ENCODE measurements at regions not wholly inside any gene's neighbourhood (a gene's known extent, or its start where the extent isn't known, plus 50 kb on each side); places are given as distances from the start of the nearest gene placed in this dataset.

DNA sequence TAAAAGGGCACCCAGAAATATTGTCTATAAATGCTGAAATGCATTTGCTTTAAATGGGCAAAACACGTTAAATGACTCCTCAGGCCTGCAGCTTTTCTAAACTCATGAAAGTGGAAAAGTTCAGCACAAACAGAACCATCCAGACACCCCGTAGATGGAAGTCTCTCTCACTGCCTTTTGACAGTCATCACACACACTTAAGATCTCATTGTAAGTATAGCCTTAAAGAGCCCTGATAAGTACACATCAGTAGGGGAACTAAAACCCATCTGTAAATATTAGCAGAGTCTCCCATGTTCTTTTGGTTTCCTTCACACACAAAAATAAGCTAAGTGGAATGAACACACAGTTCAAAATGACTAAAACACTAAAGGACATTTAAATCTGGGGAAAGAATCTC lies 166.7 kb downstream of the LTN1 start:
- H3K9ac ChIP-seq (ENCODE audit: insufficient read depth in 1 of 2, low read depth in 2 of 2, low read length in 2 of 2): no peak overlapping the region
- H4K20me1 ChIP-seq (replicated peaks; ENCODE audit: control insufficient read depth, insufficient read depth, low read length): no peaks in the 10 kb centered on the region
- no TSS peak for BruUV-seq (replicated peaks)
- no peaks in the 10 kb centered on the region for H3K4me1 ChIP-seq (replicated peaks in 1 of 2; ENCODE audit: control insufficient read depth in 2 of 2, insufficient read depth in 2 of 2, low read length in 2 of 2)
- no peak overlapping the region for H2AFZ ChIP-seq (ENCODE audit: low read depth, low read length)
- FAIRE-seq: no peak
- H3K79me2 ChIP-seq (ENCODE audit: control insufficient read depth, insufficient read depth, low read length): no peaks in the 10 kb centered on the region
- 0% methylated on average over 2 of the region's 2 CpGs for WGBS (ENCODE audit: insufficient coverage, low coverage, missing lambda C conversion rate)
- ChIA-PET CTCF (ENCODE audit: low intra/inter-chr PET ratio) (no interaction called here), POLR2A (no interaction called here)
- in situ Hi-C loops (cut with MboI): no loop called here
- DNase-seq (ENCODE audit: extremely low read depth in 1 of 4, low spot score in 3 of 4): no peak
- no peaks in the 10 kb centered on the region for H3K27me3 ChIP-seq (ENCODE audit: control insufficient read depth in 2 of 2, insufficient read depth in 2 of 2, low read length in 2 of 2)
- H3K4me3 ChIP-seq: no peak overlapping the region
- no peaks in the 10 kb centered on the region for H3K9me3 ChIP-seq (replicated peaks; ENCODE audit: control insufficient read depth, insufficient read depth, low read depth, low read length)
- H3K27ac ChIP-seq (ENCODE audit: extremely low read depth, low read depth, low read length): no peak overlapping the region
- no peaks in the 10 kb centered on the region for H3K36me3 ChIP-seq (ENCODE audit: control insufficient read depth, insufficient read depth, low read length)
- H3K9me1 ChIP-seq (ENCODE audit: control insufficient read depth, insufficient read depth, low read length): no peaks in the 10 kb centered on the region
- intact Hi-C loops (cut with micrococcal nuclease): no loop called here
- ATAC-seq: no peak
- H3K4me2 ChIP-seq (ENCODE audit: insufficient read depth, low read length): no peak overlapping the region
- TF ChIP-seq, protein P1, sequence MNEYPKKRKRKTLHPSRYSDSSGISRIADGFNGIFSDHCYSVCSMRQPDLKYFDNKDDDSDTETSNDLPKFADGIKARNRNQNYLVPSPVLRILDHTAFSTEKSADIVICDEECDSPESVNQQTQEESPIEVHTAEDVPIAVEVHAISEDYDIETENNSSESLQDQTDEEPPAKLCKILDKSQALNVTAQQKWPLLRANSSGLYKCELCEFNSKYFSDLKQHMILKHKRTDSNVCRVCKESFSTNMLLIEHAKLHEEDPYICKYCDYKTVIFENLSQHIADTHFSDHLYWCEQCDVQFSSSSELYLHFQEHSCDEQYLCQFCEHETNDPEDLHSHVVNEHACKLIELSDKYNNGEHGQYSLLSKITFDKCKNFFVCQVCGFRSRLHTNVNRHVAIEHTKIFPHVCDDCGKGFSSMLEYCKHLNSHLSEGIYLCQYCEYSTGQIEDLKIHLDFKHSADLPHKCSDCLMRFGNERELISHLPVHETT (CRISPR knock-in tag; conservative IDR thresholded peaks at IDR 0.05 in 1 of 2, IDR thresholded peaks at IDR 0.05 in 1 of 2): no peak
- TF ChIP-seq, protein P2, sequence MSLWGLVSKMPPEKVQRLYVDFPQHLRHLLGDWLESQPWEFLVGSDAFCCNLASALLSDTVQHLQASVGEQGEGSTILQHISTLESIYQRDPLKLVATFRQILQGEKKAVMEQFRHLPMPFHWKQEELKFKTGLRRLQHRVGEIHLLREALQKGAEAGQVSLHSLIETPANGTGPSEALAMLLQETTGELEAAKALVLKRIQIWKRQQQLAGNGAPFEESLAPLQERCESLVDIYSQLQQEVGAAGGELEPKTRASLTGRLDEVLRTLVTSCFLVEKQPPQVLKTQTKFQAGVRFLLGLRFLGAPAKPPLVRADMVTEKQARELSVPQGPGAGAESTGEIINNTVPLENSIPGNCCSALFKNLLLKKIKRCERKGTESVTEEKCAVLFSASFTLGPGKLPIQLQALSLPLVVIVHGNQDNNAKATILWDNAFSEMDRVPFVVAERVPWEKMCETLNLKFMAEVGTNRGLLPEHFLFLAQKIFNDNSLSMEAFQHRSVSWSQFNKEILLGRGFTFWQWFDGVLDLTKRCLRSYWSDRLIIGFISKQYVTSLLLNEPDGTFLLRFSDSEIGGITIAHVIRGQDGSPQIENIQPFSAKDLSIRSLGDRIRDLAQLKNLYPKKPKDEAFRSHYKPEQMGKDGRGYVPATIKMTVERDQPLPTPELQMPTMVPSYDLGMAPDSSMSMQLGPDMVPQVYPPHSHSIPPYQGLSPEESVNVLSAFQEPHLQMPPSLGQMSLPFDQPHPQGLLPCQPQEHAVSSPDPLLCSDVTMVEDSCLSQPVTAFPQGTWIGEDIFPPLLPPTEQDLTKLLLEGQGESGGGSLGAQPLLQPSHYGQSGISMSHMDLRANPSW (CRISPR knock-in tag; IDR thresholded peaks at IDR 0.05): no peak
- TF ChIP-seq MYC (IDR thresholded peaks at IDR 0.05; ENCODE audit: low read depth, low read length) (no peak), MYC (CRISPR knock-in tag; IDR thresholded peaks at IDR 0.05; ENCODE audit: borderline replicate concordance, low read depth) (no peak), LCOR (CRISPR knock-in tag; IDR thresholded peaks at IDR 0.05) (no peak), GTF2E2 (tag; IDR thresholded peaks at IDR 0.05) (no peak), PYGO2 (tag; IDR thresholded peaks at IDR 0.05) (no peak), ZNF263 (CRISPR knock-in tag; IDR thresholded peaks at IDR 0.05; ENCODE audit: borderline replicate concordance) (no peak), ESRRA (IDR thresholded peaks at IDR 0.05; ENCODE audit: borderline replicate concordance, low read depth) (no peak), PHB2 (IDR thresholded peaks at IDR 0.05; ENCODE audit: low read depth) (no peak), NFE2L1 (tag; IDR thresholded peaks at IDR 0.05; ENCODE audit: borderline replicate concordance, low read depth) (no peak), CHCHD3 (CRISPR knock-in tag; IDR thresholded peaks at IDR 0.05) (no peak), ASH1L (IDR thresholded peaks at IDR 0.05; ENCODE audit: borderline replicate concordance, low read depth, partially characterized antibody) (no peak), EZH2 (IDR thresholded peaks at IDR 0.05; ENCODE audit: borderline replicate concordance, low read depth, low read length) (no peak), ETV6 (IDR thresholded peaks at IDR 0.05; ENCODE audit: borderline replicate concordance in 1 of 2, low read depth in 2 of 2, low read length in 1 of 2) (no peak), ETV6 (CRISPR knock-in tag; IDR thresholded peaks at IDR 0.05; ENCODE audit: borderline replicate concordance) (no peak), NUFIP1 (IDR thresholded peaks at IDR 0.05; ENCODE audit: partially characterized antibody) (no peak), SIN3B (IDR thresholded peaks at IDR 0.05; ENCODE audit: low read depth) (no peak), ZNF589 (CRISPR knock-in tag; IDR thresholded peaks at IDR 0.05; ENCODE audit: low read depth) (no peak)
- TF ChIP-seq, protein P3, sequence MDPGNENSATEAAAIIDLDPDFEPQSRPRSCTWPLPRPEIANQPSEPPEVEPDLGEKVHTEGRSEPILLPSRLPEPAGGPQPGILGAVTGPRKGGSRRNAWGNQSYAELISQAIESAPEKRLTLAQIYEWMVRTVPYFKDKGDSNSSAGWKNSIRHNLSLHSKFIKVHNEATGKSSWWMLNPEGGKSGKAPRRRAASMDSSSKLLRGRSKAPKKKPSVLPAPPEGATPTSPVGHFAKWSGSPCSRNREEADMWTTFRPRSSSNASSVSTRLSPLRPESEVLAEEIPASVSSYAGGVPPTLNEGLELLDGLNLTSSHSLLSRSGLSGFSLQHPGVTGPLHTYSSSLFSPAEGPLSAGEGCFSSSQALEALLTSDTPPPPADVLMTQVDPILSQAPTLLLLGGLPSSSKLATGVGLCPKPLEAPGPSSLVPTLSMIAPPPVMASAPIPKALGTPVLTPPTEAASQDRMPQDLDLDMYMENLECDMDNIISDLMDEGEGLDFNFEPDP (CRISPR knock-in tag; IDR thresholded peaks at IDR 0.05): no peak
